GM12878 (cell line): ENCODE measurements at regions not wholly inside any gene's neighbourhood (a gene's known extent, or its start where the extent isn't known, plus 50 kb on each side); places are given as distances from the start of the nearest gene placed in this dataset.

ENCODE experiments used
- BACH1 ChIP-seq: fragments of 450-650 bp; IDR thresholded peaks from 2 replicates; pipeline ENCODE4 v1.6.1; 2017; ENCODE audit warnings: mild to moderate bottlenecking, borderline replicate concordance
- BMI1 ChIP-seq: fragments of 450-650 bp; IDR thresholded peaks from 2 replicates; pipeline ENCODE4 v1.6.1; 2016; ENCODE audit warnings: mild to moderate bottlenecking, moderate library complexity, borderline replicate concordance
- CHD1 ChIP-seq: IDR thresholded peaks from 2 replicates; pipeline ENCODE4 v1.6.1; 2012; ENCODE audit warnings: low read depth, low read length, improper control_type of control experiment
- CUX1 ChIP-seq: IDR thresholded peaks from 2 replicates; pipeline ENCODE4 v1.6.1; 2012; ENCODE audit warnings: improper control_type of control experiment, low read depth, low read length; ENCODE audit not compliant: insufficient replicate concordance
- HCFC1 ChIP-seq: fragments of 150-350 bp; IDR thresholded peaks from 2 replicates; pipeline ENCODE4 v1.6.1; 2014; ENCODE audit warnings: low read length
- HDAC6 ChIP-seq: fragments of 200-600 bp; sonication (generic); IDR thresholded peaks from one replicate; pipeline ENCODE4 v1.8.0; 2017; ENCODE audit warnings: antibody characterized with exemption; ENCODE audit not compliant: unreplicated experiment
- HDGF ChIP-seq: fragments of 450-650 bp; IDR thresholded peaks from 2 replicates; pipeline ENCODE4 v1.6.1; 2016; ENCODE audit warnings: antibody characterized with exemption
- IKZF2 ChIP-seq, 2 experiments: fragments of 450-650 bp; IDR thresholded peaks; 2 replicates each; pipeline ENCODE4 v1.6.1; 2017; ENCODE audit warnings: mild to moderate bottlenecking in 2 of 2, moderate library complexity in 2 of 2
- KLF5 ChIP-seq: fragments of 450-650 bp; IDR thresholded peaks from 2 replicates; pipeline ENCODE4 v1.6.1; 2014; ENCODE audit warnings: mild to moderate bottlenecking; ENCODE audit not compliant: partially characterized antibody
- LARP7 ChIP-seq: fragments of 450-650 bp; IDR thresholded peaks from 2 replicates; pipeline ENCODE4 v1.6.1; 2017; ENCODE audit warnings: mild to moderate bottlenecking
- POLR2AphosphoS2 ChIP-seq: IDR thresholded peaks from 2 replicates; pipeline ENCODE4 v1.6.1; 2011; ENCODE audit warnings: low read depth, mild to moderate bottlenecking, low read length, improper control_type of control experiment, moderate library complexity
- POLR2AphosphoS5 ChIP-seq: IDR thresholded peaks from 2 replicates; pipeline ENCODE4 v1.6.1; 2011; ENCODE audit warnings: mild to moderate bottlenecking, low read length, inconsistent platforms
- RB1 ChIP-seq: fragments of 450-650 bp; formaldehyde crosslinking; IDR thresholded peaks from 2 replicates; pipeline ENCODE4 v1.6.1; 2017; ENCODE audit warnings: mild to moderate bottlenecking, borderline replicate concordance
- RUNX3 ChIP-seq: IDR thresholded peaks from 2 replicates; pipeline ENCODE4 v1.6.1; 2012; ENCODE audit warnings: low read length, inconsistent platforms
- SMC3 ChIP-seq: IDR thresholded peaks from 2 replicates; pipeline ENCODE4 v1.6.1; 2011; ENCODE audit warnings: low read length, improper control_type of control experiment, borderline replicate concordance
- SREBF1 ChIP-seq: IDR thresholded peaks from 2 replicates; pipeline ENCODE4 v1.6.1; 2012; ENCODE audit warnings: mild to moderate bottlenecking, low read length
- YY1 ChIP-seq: IDR thresholded peaks from 2 replicates; pipeline ENCODE4 v1.6.1; 2011; ENCODE audit warnings: low read depth, mild to moderate bottlenecking, low read length
- ZBTB4 ChIP-seq: fragments of 450-650 bp; formaldehyde crosslinking; IDR thresholded peaks from 2 replicates; pipeline ENCODE4 v1.4.0; 2022; ENCODE audit warnings: mild to moderate bottlenecking, moderate library complexity
- ZNF622 ChIP-seq: fragments of 450-650 bp; IDR thresholded peaks from 2 replicates; pipeline ENCODE4 v1.6.1; 2017; ENCODE audit warnings: mild to moderate bottlenecking, inconsistent platforms
- TF ChIP-seq, protein P1 (sequence below), 3 experiments: IDR thresholded peaks in 2 of 3; conservative IDR thresholded peaks in 1 of 3; 2 replicates each; pipeline ENCODE4 v1.5.1; 2011; ENCODE audit warnings: low read depth in 3 of 3, low read length in 3 of 3, mild to moderate bottlenecking in 3 of 3, control low read depth in 2 of 3, moderate library complexity in 2 of 3, inconsistent platforms in 1 of 3, mixed read lengths in 1 of 3; ENCODE audit not compliant: control insufficient read depth in 2 of 3, insufficient read depth in 1 of 3; ENCODE audit errors: extremely low read depth in 1 of 3

GRCh38 chr5:89729623-89730301 is 679.8 kb downstream of the CETN3 start (continued):
- no peak for TF ChIP-seq ZBTB4 (CRISPR knock-in tag)
- peak in 1 of 2 experiments; percentile 30; a peak in 1 of 4 replicates for TF ChIP-seq IKZF2 (IDR thresholded peaks at IDR 0.05)
- no peak for TF ChIP-seq HCFC1
- no peak for TF ChIP-seq BMI1
- TF ChIP-seq CHD1, result no peak
- no peak for TF ChIP-seq KLF5
- 0 out of 2 replicates have a peak, but pooled peaks have one; percentile 22 for TF ChIP-seq RUNX3
- no peak for TF ChIP-seq POLR2AphosphoS5
- TF ChIP-seq HDGF, result no peak
- no peak for TF ChIP-seq RB1
- TF ChIP-seq BACH1, result no peak
- TF ChIP-seq YY1, result no peak
- TF ChIP-seq SREBF1, result no peak
- no peak for TF ChIP-seq HDAC6
- no peak for TF ChIP-seq ZNF622
- peak; percentile 64; the same call in 1 of the 2 replicates for TF ChIP-seq SMC3
- TF ChIP-seq, protein P1, sequence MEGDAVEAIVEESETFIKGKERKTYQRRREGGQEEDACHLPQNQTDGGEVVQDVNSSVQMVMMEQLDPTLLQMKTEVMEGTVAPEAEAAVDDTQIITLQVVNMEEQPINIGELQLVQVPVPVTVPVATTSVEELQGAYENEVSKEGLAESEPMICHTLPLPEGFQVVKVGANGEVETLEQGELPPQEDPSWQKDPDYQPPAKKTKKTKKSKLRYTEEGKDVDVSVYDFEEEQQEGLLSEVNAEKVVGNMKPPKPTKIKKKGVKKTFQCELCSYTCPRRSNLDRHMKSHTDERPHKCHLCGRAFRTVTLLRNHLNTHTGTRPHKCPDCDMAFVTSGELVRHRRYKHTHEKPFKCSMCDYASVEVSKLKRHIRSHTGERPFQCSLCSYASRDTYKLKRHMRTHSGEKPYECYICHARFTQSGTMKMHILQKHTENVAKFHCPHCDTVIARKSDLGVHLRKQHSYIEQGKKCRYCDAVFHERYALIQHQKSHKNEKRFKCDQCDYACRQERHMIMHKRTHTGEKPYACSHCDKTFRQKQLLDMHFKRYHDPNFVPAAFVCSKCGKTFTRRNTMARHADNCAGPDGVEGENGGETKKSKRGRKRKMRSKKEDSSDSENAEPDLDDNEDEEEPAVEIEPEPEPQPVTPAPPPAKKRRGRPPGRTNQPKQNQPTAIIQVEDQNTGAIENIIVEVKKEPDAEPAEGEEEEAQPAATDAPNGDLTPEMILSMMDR (IDR thresholded peaks at IDR 0.05 in 2 of 3, conservative IDR thresholded peaks at IDR 0.05 in 1 of 3; ENCODE audit: control insufficient read depth in 2 of 3, extremely low read depth in 1 of 3, insufficient read depth in 1 of 3, low read depth in 3 of 3, low read length in 3 of 3), result peak; percentile 26 to 54 (median 27); a peak in 4 of 6 replicates
- TF ChIP-seq POLR2AphosphoS2, result no peak
- TF ChIP-seq CUX1, result no peak
- TF ChIP-seq LARP7, result no peak
